H1 (cell line): ENCODE measurements at regions not wholly inside any gene's neighbourhood (a gene's known extent, or its start where the extent isn't known, plus 50 kb on each side); places are given as distances from the start of the nearest gene placed in this dataset.

Source experiments
- CREB1 ChIP-seq: IDR thresholded peaks from 2 replicates; pipeline ENCODE4 v1.6.1; 2012; ENCODE audit warnings: inconsistent platforms
- EP300 ChIP-seq, 2 experiments: IDR thresholded peaks; 1 replicate in 1 of 2; 2 replicates in 1 of 2; pipeline ENCODE4 v1.6.1; 2011 to 2012; ENCODE audit warnings: low read depth in 2 of 2, low read length in 2 of 2, mild to moderate bottlenecking in 2 of 2, borderline replicate concordance in 1 of 2, inconsistent platforms in 1 of 2, moderate library complexity in 1 of 2
- EZH2 ChIP-seq: fragments of 200-600 bp; sonication (generic); IDR thresholded peaks from 2 replicates; pipeline ENCODE4 v1.7.1; 2012; ENCODE audit warnings: low read depth, mild to moderate bottlenecking, moderate library complexity, low read length, inconsistent platforms; ENCODE audit not compliant: severe bottlenecking
- RNF2 ChIP-seq: fragments of 200-900, 300-1000 bp; sonication (generic); IDR thresholded peaks from 2 replicates; pipeline ENCODE4 v1.7.1; 2016; ENCODE audit warnings: borderline replicate concordance, low read depth, mild to moderate bottlenecking, antibody characterized with exemption, low read length; ENCODE audit not compliant: poor library complexity, severe bottlenecking; ENCODE audit errors: missing control alignments
- SIN3A ChIP-seq, 2 experiments: IDR thresholded peaks in 1 of 2; conservative IDR thresholded peaks in 1 of 2; 2 replicates each; pipeline ENCODE4 v1.6.1; 2011 to 2012; ENCODE audit warnings: low read length in 2 of 2, improper control_type of control experiment in 1 of 2, low read depth in 1 of 2, mild to moderate bottlenecking in 1 of 2
- TF ChIP-seq, protein P1 (sequence below), 3 experiments: IDR thresholded peaks; 1 replicate in 2 of 3; 2 replicates in 1 of 3; pipeline versions ENCODE4 v1.5.1 to v1.6.1; 2011; ENCODE audit warnings: low read length in 3 of 3, mild to moderate bottlenecking in 3 of 3, inconsistent platforms in 2 of 3, low read depth in 1 of 3, moderate library complexity in 1 of 3; ENCODE audit not compliant: insufficient read depth in 1 of 3; ENCODE audit errors: control extremely low read depth in 1 of 3
- TF ChIP-seq, protein P2 (sequence below): IDR thresholded peaks from 2 replicates; pipeline ENCODE4 v1.6.1; 2011; ENCODE audit warnings: low read length, improper control_type of control experiment

DNA sequence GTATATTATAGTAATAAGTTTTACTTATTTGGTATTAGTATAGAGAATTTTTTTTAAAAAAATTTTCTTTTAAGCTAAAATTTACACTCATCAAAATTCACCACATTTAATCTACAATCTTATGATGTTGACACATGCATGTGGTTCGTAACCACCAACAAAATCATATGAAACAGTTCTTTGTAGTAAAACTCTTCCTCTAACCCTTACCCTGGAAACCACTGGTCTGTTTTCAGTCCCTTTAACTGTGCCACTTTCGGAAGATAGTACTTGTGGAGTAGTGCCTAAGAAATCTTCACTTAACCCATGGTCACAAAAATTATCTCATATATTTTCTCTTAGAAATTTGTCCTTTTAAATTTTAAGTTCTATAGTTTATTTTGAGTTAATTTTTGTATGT, 1498.8 kb downstream of the MAT2B start:
- TF ChIP-seq, protein P1, sequence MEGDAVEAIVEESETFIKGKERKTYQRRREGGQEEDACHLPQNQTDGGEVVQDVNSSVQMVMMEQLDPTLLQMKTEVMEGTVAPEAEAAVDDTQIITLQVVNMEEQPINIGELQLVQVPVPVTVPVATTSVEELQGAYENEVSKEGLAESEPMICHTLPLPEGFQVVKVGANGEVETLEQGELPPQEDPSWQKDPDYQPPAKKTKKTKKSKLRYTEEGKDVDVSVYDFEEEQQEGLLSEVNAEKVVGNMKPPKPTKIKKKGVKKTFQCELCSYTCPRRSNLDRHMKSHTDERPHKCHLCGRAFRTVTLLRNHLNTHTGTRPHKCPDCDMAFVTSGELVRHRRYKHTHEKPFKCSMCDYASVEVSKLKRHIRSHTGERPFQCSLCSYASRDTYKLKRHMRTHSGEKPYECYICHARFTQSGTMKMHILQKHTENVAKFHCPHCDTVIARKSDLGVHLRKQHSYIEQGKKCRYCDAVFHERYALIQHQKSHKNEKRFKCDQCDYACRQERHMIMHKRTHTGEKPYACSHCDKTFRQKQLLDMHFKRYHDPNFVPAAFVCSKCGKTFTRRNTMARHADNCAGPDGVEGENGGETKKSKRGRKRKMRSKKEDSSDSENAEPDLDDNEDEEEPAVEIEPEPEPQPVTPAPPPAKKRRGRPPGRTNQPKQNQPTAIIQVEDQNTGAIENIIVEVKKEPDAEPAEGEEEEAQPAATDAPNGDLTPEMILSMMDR (IDR thresholded peaks at IDR 0.05; ENCODE audit: control extremely low read depth in 1 of 3, insufficient read depth in 1 of 3, low read depth in 1 of 3, low read length in 3 of 3), result no peak
- TF ChIP-seq EP300 (IDR thresholded peaks at IDR 0.05; ENCODE audit: borderline replicate concordance in 1 of 2, low read depth in 2 of 2, low read length in 2 of 2) (no peak), RNF2 (no peak), EZH2 (no peak), SIN3A (conservative IDR thresholded peaks at IDR 0.05 in 1 of 2, IDR thresholded peaks at IDR 0.05 in 1 of 2; ENCODE audit: low read depth in 1 of 2, low read length in 2 of 2) (no peak), CREB1 (no peak)
- TF ChIP-seq, protein P2, sequence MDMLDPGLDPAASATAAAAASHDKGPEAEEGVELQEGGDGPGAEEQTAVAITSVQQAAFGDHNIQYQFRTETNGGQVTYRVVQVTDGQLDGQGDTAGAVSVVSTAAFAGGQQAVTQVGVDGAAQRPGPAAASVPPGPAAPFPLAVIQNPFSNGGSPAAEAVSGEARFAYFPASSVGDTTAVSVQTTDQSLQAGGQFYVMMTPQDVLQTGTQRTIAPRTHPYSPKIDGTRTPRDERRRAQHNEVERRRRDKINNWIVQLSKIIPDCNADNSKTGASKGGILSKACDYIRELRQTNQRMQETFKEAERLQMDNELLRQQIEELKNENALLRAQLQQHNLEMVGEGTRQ, result no peak
